Activated CD4-positive, alpha-beta T cell treated with anti-CD3 and anti-CD28 coated beads for 36 hours (primary cell): ENCODE measurements at regions not wholly inside any gene's neighbourhood (a gene's known extent, or its start where the extent isn't known, plus 50 kb on each side); places are given as distances from the start of the nearest gene placed in this dataset.
"Not testable (repeated sequence)": the region's sequence is repeated elsewhere in the genome, so short reads cannot be mapped to it uniquely, and the experiment has no call there.

Experiments used
- ATAC-seq: fragments of 200-7000 bp; cut with Tn5 transposase; one replicate; pipeline ENCODE4 v1.10.0; 2021; ENCODE audit warnings: mild to moderate bottlenecking, moderate library complexity
- CTCF ChIA-PET: fragments of 350-600 bp; sonication (Branson Sonifier 250); formaldehyde crosslinking; loops from one replicate; lab custom pipeline; 2021; ENCODE audit warnings: antibody characterized with exemption; lab: Charles Lee
- POLR2A ChIA-PET: fragments of 350-600 bp; sonication (Branson Sonifier 250); formaldehyde crosslinking; loops from one replicate; lab custom pipeline; 2021; ENCODE audit warnings: antibody characterized with exemption, inconsistent platforms; lab: Charles Lee
- DNase-seq: peaks from one replicate; pipeline ENCODE4 v3.0.0-alpha.2; 2020
- H3K27ac Mint-ChIP-seq: one replicate; pipeline ENCODE4 v1.8.0; 2021; ENCODE audit warnings: mixed read lengths
- H3K27me3 Mint-ChIP-seq: one replicate; pipeline ENCODE4 v1.8.0; 2021; ENCODE audit warnings: mixed read lengths
- H3K36me3 Mint-ChIP-seq: one replicate; pipeline ENCODE4 v1.8.0; 2021; ENCODE audit warnings: low read depth, mixed read lengths
- H3K4me1 Mint-ChIP-seq: one replicate; pipeline ENCODE4 v1.8.0; 2021; ENCODE audit warnings: mixed read lengths
- H3K4me3 Mint-ChIP-seq: one replicate; pipeline ENCODE4 v1.8.0; 2021; ENCODE audit warnings: mild to moderate bottlenecking, moderate library complexity, mixed read lengths
- H3K9me3 Mint-ChIP-seq: one replicate; pipeline ENCODE4 v1.8.0; 2021; ENCODE audit warnings: low read depth, mixed read lengths
- intact Hi-C, 2 experiments: fragments of 100-400 bp; cut with DNase I in 1 of 2; cut with micrococcal nuclease in 1 of 2; formaldehyde crosslinking; loops; one replicate each; pipeline versions ENCODE4 v1.14.2 to v1.15.1; 2022 to 2024; cut with DNase I, micrococcal nuclease

GRCh38 chr12:89825591-89826449, 117.2 kb upstream of the ATP2B1 start:
- DNase-seq (no peak), ATAC-seq (no peak)
- Mint-ChIP-seq H3K27ac (no peak overlapping the region), H3K4me1 (peaks cover 13% of the 10 kb centered on the region), H3K4me3 (no peak overlapping the region), H3K9me3 (no peaks in the 10 kb centered on the region), H3K36me3 (no peaks in the 10 kb centered on the region), H3K27me3 (no peaks in the 10 kb centered on the region)
- CTCF ChIA-PET = interaction anchor here (0.6 kb wide), 1 partner anchor 354 kb away, joined by 3 read pairs; no protein-coding TSS in a partner anchor
- intact Hi-C loops = no loop called here
- POLR2A ChIA-PET = no interaction called here

- intact Hi-C loops = no loop called here
- Mint-ChIP-seq H3K4me3 (no peak overlapping the region), H3K4me1 (peaks cover 13% of the 10 kb centered on the region), H3K9me3 (no peaks in the 10 kb centered on the region), H3K27me3 (no peaks in the 10 kb centered on the region), H3K36me3 (no peaks in the 10 kb centered on the region), H3K27ac (no peak overlapping the region)
- no peak for ATAC-seq
- POLR2A ChIA-PET = no interaction called here
- CTCF ChIA-PET = no interaction called here
- no peak for DNase-seq
Measured at GRCh38 chr12:89824822-89825221, 116.2 kb upstream of the ATP2B1 start.

GRCh38 chr12:89822992-89823391, 114.4 kb upstream of the ATP2B1 start:
- H3K4me3 Mint-ChIP-seq, H3K36me3 Mint-ChIP-seq, DNase-seq, H3K9me3 Mint-ChIP-seq, POLR2A ChIA-PET, ATAC-seq, H3K27me3 Mint-ChIP-seq, H3K27ac Mint-ChIP-seq, CTCF ChIA-PET, intact Hi-C loops: not testable (repeated sequence)
- peaks cover 13% of the 10 kb centered on the region for H3K4me1 Mint-ChIP-seq

DNA sequence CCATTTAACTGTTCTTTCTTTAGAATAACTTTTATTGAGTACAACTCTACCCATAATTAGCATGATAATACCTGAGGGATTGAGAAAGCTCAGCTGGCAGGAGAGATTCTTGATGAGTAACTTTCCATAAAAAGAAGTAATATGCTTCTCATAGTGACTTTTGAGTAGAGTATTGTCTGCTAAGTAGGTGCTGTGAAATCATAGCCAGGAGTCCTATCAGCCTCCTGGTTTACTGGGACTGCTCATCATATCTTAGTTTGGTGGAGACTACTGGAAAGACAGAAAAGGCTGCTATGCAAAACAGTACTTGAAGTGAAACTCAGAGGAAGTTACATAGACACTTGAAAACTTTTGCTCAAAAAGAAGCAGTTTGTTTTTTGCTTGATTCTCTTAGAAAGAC, 113.3 kb upstream of the ATP2B1 start:
- DNase-seq = no peak
- no peaks in the 10 kb centered on the region for H3K9me3 Mint-ChIP-seq
- ATAC-seq = no peak
- H3K4me1 Mint-ChIP-seq = peaks cover 13% of the 10 kb centered on the region
- H3K27ac Mint-ChIP-seq = no peak overlapping the region
- intact Hi-C loops = no loop called here
- no peak overlapping the region for H3K4me3 Mint-ChIP-seq
- POLR2A ChIA-PET = no interaction called here
- no peaks in the 10 kb centered on the region for H3K36me3 Mint-ChIP-seq
- CTCF ChIA-PET = no interaction called here
- H3K27me3 Mint-ChIP-seq = no peaks in the 10 kb centered on the region

DNA sequence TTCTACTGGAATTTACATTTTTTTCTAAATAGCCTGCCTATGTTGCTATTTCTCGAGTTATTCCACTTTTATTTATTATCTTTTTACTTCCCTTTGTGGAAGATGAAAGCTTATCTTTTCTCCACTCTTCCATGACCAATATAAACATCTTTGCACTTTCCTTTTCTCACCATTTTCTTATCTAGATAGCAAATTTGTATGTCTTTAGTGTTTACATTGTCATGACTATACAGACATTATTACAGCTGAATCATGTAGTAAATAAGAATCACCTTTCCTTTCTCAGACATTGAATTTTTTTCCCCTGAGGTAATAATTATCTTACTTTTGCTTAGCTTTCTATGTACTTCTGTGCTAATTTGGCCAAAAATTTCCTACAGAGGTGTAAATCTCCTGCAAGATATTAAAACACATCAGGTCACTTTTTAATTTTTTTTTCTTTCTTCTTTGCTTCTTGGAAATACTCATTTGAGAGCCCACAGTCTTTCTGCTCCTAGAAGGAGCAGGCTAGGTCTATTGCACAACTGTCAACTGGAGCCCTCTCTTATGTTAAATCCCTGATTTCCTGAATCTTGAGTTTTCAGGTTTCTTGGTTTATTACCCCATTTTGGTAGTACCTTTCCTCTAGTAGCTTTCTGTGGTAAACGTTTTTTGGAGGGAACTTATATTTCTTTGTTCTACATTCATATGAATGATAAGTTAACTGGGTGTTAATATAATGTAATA, 109.0 kb upstream of the ATP2B1 start:
- H3K27ac Mint-ChIP-seq = no peak overlapping the region
- no peaks in the 10 kb centered on the region for H3K9me3 Mint-ChIP-seq
- DNase-seq (no peak), ATAC-seq (no peak)
- ChIA-PET CTCF (no interaction called here), POLR2A (no interaction called here)
- H3K4me3 Mint-ChIP-seq = no peak overlapping the region
- no peaks in the 10 kb centered on the region for H3K4me1 Mint-ChIP-seq
- no peaks in the 10 kb centered on the region for H3K27me3 Mint-ChIP-seq
- H3K36me3 Mint-ChIP-seq = no peaks in the 10 kb centered on the region
- intact Hi-C loops = no loop called here

- intact Hi-C loops = no loop called here
- ChIA-PET CTCF (no interaction called here), POLR2A (no interaction called here)
- Mint-ChIP-seq H3K4me1 (no peaks in the 10 kb centered on the region), H3K36me3 (no peaks in the 10 kb centered on the region), H3K27ac (no peak overlapping the region), H3K27me3 (no peaks in the 10 kb centered on the region), H3K4me3 (no peak overlapping the region), H3K9me3 (no peaks in the 10 kb centered on the region)
- DNase-seq (no peak), ATAC-seq (no peak)
Measured at GRCh38 chr12:89815225-89815624, 106.6 kb upstream of the ATP2B1 start.

- Mint-ChIP-seq H3K4me3 (no peak overlapping the region), H3K9me3 (peaks cover 1% of the 10 kb centered on the region), H3K36me3 (no peaks in the 10 kb centered on the region), H3K27ac (no peak overlapping the region), H3K27me3 (no peaks in the 10 kb centered on the region), H3K4me1 (no peaks in the 10 kb centered on the region)
- ChIA-PET CTCF (no interaction called here), POLR2A (no interaction called here)
- ATAC-seq (no peak), DNase-seq (no peak)
- intact Hi-C loops = no loop called here
Measured at GRCh38 chr12:89803412-89803811, 94.8 kb upstream of the ATP2B1 start.

DNA sequence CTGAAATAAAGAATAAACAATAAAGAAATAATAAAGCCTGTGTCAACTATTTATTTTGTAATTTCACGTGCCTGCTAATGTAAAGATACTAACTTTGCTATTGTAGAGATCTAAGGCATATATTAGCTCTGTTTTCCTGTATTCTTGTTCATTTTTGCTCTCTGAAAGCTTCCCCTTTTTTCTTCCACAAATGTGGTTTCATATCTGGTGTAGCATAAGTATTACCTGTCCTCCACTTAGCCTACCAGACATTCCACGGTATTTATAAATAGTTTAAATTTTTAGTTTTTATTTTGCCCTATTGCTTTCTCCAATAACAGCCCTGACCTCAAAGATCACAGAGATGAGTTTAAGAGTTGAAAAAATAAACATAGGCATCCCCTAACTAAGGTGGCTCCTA, 92.6 kb upstream of the ATP2B1 start:
- CTCF ChIA-PET = no interaction called here
- ATAC-seq (no peak), DNase-seq (no peak)
- intact Hi-C loops = no loop called here
- Mint-ChIP-seq H3K27me3 (no peaks in the 10 kb centered on the region), H3K4me1 (no peaks in the 10 kb centered on the region), H3K27ac (no peak overlapping the region), H3K4me3 (no peak overlapping the region), H3K9me3 (peaks cover 1% of the 10 kb centered on the region), H3K36me3 (no peaks in the 10 kb centered on the region)
- POLR2A ChIA-PET = no interaction called here

DNA sequence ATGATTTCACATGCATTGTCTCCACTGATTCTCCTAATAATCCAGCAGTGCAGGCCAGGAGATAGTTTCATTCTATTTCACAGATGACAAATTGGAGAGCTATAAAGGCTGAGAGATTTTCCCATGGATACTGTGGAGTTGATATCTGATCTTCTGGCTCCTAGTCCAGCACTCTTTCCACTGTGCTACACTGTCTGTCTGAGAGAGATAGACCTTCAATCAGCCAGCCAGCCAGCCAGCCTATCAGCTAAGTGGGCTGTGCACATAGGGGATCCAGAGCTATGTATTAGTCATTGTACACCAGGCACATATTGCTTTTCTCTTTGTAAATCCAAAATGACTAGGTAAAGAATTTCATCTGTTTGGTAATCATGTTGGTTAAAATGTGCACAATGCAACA, 91.8 kb upstream of the ATP2B1 start:
- Mint-ChIP-seq H3K9me3 (no peaks in the 10 kb centered on the region), H3K4me1 (no peaks in the 10 kb centered on the region), H3K27ac (no peak overlapping the region), H3K27me3 (no peaks in the 10 kb centered on the region), H3K36me3 (no peaks in the 10 kb centered on the region), H3K4me3 (no peak overlapping the region)
- ATAC-seq (no peak), DNase-seq (no peak)
- ChIA-PET CTCF (interaction anchor here (0.8 to 1.2 kb wide), 3 partner anchors 18 to 256 kb away, joined by 3 read pairs; no protein-coding TSS in a partner anchor), POLR2A (no interaction called here)
- intact Hi-C loops = no loop called here

DNA sequence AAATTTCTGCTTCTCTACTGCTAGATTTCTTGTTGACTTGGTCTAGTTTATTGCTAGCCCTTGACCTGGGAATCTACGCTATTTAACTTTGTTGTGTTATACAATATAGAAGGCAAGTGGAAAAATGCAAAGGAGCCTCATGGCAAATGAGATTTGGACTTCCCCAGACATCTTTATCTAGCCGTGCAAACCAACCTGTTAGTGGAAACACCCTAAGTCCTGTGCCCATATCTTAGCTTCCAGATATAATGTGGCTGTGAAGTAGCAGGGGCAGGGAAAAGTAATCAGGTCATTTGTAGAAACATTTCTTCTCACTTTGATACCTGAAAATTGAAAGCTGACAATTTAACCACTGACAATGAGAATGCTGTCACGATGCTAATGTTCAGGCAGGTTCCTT, 90.7 kb upstream of the ATP2B1 start:
- no peak for ATAC-seq
- CTCF ChIA-PET = interaction anchor here (0.9 to 1.2 kb wide), 2 partner anchors 20 to 255 kb away, joined by 3 read pairs; no protein-coding TSS in a partner anchor
- no peak overlapping the region for H3K4me3 Mint-ChIP-seq
- intact Hi-C loops = no loop called here
- no peaks in the 10 kb centered on the region for H3K9me3 Mint-ChIP-seq
- H3K36me3 Mint-ChIP-seq = no peaks in the 10 kb centered on the region
- no peaks in the 10 kb centered on the region for H3K4me1 Mint-ChIP-seq
- POLR2A ChIA-PET = no interaction called here
- H3K27ac Mint-ChIP-seq = no peak overlapping the region
- no peak for DNase-seq
- no peaks in the 10 kb centered on the region for H3K27me3 Mint-ChIP-seq

- no peak overlapping the region for H3K4me3 Mint-ChIP-seq
- no peak for DNase-seq
- intact Hi-C loops = no loop called here
- H3K36me3 Mint-ChIP-seq = no peaks in the 10 kb centered on the region
- ChIA-PET POLR2A (no interaction called here), CTCF (interaction anchor here (1.4 kb wide), 1 partner anchor 254 kb away, joined by 4 read pairs; no protein-coding TSS in a partner anchor)
- no peaks in the 10 kb centered on the region for H3K4me1 Mint-ChIP-seq
- H3K27me3 Mint-ChIP-seq = no peaks in the 10 kb centered on the region
- H3K27ac Mint-ChIP-seq = no peak overlapping the region
- H3K9me3 Mint-ChIP-seq = no peaks in the 10 kb centered on the region
- no peak for ATAC-seq
Measured at GRCh38 chr12:89797436-89797835, 88.8 kb upstream of the ATP2B1 start.
